GM12878 (cell line): ENCODE measurements at regions not wholly inside any gene's neighbourhood (a gene's known extent, or its start where the extent isn't known, plus 50 kb on each side); places are given as distances from the start of the nearest gene placed in this dataset.

Experiments used
- BCL11A ChIP-seq: IDR thresholded peaks from 2 replicates; pipeline ENCODE4 v1.6.1; 2011; ENCODE audit warnings: low read depth, low read length
- DPF2 ChIP-seq: fragments of 450-650 bp; IDR thresholded peaks from 2 replicates; pipeline ENCODE4 v1.6.1; 2017; ENCODE audit warnings: mild to moderate bottlenecking
- HDGF ChIP-seq: fragments of 450-650 bp; IDR thresholded peaks from 2 replicates; pipeline ENCODE4 v1.6.1; 2016; ENCODE audit warnings: antibody characterized with exemption
- POLR2AphosphoS2 ChIP-seq: IDR thresholded peaks from 2 replicates; pipeline ENCODE4 v1.6.1; 2011; ENCODE audit warnings: low read depth, mild to moderate bottlenecking, low read length, improper control_type of control experiment, moderate library complexity
- RELA ChIP-seq: fragments of 450-650 bp; IDR thresholded peaks from 2 replicates; pipeline ENCODE4 v1.8.0; 2014; ENCODE audit warnings: borderline replicate concordance; ENCODE audit not compliant: partially characterized antibody
- RFX5 ChIP-seq: IDR thresholded peaks from 2 replicates; pipeline ENCODE4 v1.6.1; 2011; ENCODE audit warnings: low read depth, low read length, improper control_type of control experiment
- SUZ12 ChIP-seq: fragments of 200-600 bp; sonication (generic); IDR thresholded peaks from one replicate; pipeline ENCODE4 v1.6.1; 2018; ENCODE audit warnings: antibody characterized with exemption, mild to moderate bottlenecking; ENCODE audit not compliant: unreplicated experiment
- TCF12 ChIP-seq: IDR thresholded peaks from 2 replicates; pipeline ENCODE4 v1.6.1; 2011; ENCODE audit warnings: low read depth, mild to moderate bottlenecking, low read length
- TF ChIP-seq, protein P1 (sequence below): IDR thresholded peaks from 2 replicates; pipeline ENCODE4 v1.6.1; 2012; ENCODE audit warnings: low read depth, low read length, improper control_type of control experiment
- TF ChIP-seq, protein P2 (sequence below): IDR thresholded peaks from 2 replicates; pipeline ENCODE4 v1.6.1; 2012; ENCODE audit warnings: low read depth, low read length, improper control_type of control experiment
- TF ChIP-seq, protein P3 (sequence below): fragments of 450-650 bp; IDR thresholded peaks from 2 replicates; pipeline ENCODE4 v1.6.1; 2017; ENCODE audit warnings: mild to moderate bottlenecking, moderate library complexity
- TF ChIP-seq, protein P4 (sequence below), 3 experiments: IDR thresholded peaks in 2 of 3; conservative IDR thresholded peaks in 1 of 3; 2 replicates each; pipeline ENCODE4 v1.5.1; 2011; ENCODE audit warnings: low read depth in 3 of 3, low read length in 3 of 3, mild to moderate bottlenecking in 3 of 3, control low read depth in 2 of 3, moderate library complexity in 2 of 3, inconsistent platforms in 1 of 3, mixed read lengths in 1 of 3; ENCODE audit not compliant: control insufficient read depth in 2 of 3, insufficient read depth in 1 of 3; ENCODE audit errors: extremely low read depth in 1 of 3
- TF ChIP-seq, protein P5 (sequence below): fragments of 450-650 bp; formaldehyde crosslinking; IDR thresholded peaks from 2 replicates; pipeline ENCODE4 v1.4.0; 2020; ENCODE audit warnings: mild to moderate bottlenecking, moderate library complexity

DNA sequence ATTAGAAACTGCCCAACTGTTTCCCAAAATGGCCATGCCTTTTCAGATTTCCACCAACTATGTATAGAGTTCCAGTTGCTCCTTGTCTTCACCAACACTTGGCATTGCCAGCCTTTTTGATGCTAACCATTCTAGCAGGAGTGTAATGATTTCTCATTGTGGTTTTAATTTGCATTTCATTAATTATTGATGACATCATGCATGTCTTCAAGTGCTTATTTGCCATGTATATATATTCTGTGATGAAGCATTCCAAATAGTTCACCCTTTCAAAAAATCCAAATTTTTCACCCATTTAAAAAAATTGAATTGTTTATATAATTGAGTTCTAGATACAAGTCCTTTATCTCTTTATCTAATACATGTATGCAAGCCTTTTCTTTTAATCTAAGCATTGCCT, 245.9 kb upstream of the TNRC6C start:
- TF ChIP-seq, protein P1, sequence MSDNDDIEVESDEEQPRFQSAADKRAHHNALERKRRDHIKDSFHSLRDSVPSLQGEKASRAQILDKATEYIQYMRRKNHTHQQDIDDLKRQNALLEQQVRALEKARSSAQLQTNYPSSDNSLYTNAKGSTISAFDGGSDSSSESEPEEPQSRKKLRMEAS: no peak
- TF ChIP-seq BCL11A: no peak
- no peak for TF ChIP-seq RELA
- TF ChIP-seq, protein P2, sequence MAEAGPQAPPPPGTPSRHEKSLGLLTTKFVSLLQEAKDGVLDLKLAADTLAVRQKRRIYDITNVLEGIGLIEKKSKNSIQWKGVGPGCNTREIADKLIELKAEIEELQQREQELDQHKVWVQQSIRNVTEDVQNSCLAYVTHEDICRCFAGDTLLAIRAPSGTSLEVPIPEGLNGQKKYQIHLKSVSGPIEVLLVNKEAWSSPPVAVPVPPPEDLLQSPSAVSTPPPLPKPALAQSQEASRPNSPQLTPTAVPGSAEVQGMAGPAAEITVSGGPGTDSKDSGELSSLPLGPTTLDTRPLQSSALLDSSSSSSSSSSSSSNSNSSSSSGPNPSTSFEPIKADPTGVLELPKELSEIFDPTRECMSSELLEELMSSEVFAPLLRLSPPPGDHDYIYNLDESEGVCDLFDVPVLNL: no peak
- no peak for TF ChIP-seq DPF2
- TF ChIP-seq, protein P3, sequence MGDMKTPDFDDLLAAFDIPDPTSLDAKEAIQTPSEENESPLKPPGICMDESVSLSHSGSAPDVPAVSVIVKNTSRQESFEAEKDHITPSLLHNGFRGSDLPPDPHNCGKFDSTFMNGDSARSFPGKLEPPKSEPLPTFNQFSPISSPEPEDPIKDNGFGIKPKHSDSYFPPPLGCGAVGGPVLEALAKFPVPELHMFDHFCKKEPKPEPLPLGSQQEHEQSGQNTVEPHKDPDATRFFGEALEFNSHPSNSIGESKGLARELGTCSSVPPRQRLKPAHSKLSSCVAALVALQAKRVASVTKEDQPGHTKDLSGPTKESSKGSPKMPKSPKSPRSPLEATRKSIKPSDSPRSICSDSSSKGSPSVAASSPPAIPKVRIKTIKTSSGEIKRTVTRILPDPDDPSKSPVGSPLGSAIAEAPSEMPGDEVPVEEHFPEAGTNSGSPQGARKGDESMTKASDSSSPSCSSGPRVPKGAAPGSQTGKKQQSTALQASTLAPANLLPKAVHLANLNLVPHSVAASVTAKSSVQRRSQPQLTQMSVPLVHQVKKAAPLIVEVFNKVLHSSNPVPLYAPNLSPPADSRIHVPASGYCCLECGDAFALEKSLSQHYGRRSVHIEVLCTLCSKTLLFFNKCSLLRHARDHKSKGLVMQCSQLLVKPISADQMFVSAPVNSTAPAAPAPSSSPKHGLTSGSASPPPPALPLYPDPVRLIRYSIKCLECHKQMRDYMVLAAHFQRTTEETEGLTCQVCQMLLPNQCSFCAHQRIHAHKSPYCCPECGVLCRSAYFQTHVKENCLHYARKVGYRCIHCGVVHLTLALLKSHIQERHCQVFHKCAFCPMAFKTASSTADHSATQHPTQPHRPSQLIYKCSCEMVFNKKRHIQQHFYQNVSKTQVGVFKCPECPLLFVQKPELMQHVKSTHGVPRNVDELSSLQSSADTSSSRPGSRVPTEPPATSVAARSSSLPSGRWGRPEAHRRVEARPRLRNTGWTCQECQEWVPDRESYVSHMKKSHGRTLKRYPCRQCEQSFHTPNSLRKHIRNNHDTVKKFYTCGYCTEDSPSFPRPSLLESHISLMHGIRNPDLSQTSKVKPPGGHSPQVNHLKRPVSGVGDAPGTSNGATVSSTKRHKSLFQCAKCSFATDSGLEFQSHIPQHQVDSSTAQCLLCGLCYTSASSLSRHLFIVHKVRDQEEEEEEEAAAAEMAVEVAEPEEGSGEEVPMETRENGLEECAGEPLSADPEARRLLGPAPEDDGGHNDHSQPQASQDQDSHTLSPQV: no peak
- TF ChIP-seq, protein P4, sequence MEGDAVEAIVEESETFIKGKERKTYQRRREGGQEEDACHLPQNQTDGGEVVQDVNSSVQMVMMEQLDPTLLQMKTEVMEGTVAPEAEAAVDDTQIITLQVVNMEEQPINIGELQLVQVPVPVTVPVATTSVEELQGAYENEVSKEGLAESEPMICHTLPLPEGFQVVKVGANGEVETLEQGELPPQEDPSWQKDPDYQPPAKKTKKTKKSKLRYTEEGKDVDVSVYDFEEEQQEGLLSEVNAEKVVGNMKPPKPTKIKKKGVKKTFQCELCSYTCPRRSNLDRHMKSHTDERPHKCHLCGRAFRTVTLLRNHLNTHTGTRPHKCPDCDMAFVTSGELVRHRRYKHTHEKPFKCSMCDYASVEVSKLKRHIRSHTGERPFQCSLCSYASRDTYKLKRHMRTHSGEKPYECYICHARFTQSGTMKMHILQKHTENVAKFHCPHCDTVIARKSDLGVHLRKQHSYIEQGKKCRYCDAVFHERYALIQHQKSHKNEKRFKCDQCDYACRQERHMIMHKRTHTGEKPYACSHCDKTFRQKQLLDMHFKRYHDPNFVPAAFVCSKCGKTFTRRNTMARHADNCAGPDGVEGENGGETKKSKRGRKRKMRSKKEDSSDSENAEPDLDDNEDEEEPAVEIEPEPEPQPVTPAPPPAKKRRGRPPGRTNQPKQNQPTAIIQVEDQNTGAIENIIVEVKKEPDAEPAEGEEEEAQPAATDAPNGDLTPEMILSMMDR (IDR thresholded peaks at IDR 0.05 in 2 of 3, conservative IDR thresholded peaks at IDR 0.05 in 1 of 3; ENCODE audit: control insufficient read depth in 2 of 3, extremely low read depth in 1 of 3, insufficient read depth in 1 of 3, low read depth in 3 of 3, low read length in 3 of 3): no peak
- TF ChIP-seq RFX5: no peak
- no peak for TF ChIP-seq SUZ12
- TF ChIP-seq, protein P5, sequence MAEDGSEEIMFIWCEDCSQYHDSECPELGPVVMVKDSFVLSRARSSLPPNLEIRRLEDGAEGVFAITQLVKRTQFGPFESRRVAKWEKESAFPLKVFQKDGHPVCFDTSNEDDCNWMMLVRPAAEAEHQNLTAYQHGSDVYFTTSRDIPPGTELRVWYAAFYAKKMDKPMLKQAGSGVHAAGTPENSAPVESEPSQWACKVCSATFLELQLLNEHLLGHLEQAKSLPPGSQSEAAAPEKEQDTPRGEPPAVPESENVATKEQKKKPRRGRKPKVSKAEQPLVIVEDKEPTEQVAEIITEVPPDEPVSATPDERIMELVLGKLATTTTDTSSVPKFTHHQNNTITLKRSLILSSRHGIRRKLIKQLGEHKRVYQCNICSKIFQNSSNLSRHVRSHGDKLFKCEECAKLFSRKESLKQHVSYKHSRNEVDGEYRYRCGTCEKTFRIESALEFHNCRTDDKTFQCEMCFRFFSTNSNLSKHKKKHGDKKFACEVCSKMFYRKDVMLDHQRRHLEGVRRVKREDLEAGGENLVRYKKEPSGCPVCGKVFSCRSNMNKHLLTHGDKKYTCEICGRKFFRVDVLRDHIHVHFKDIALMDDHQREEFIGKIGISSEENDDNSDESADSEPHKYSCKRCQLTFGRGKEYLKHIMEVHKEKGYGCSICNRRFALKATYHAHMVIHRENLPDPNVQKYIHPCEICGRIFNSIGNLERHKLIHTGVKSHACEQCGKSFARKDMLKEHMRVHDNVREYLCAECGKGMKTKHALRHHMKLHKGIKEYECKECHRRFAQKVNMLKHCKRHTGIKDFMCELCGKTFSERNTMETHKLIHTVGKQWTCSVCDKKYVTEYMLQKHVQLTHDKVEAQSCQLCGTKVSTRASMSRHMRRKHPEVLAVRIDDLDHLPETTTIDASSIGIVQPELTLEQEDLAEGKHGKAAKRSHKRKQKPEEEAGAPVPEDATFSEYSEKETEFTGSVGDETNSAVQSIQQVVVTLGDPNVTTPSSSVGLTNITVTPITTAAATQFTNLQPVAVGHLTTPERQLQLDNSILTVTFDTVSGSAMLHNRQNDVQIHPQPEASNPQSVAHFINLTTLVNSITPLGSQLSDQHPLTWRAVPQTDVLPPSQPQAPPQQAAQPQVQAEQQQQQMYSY: no peak
- no peak for TF ChIP-seq TCF12
- no peak for TF ChIP-seq HDGF
- TF ChIP-seq POLR2AphosphoS2: no peak
